GM12864 (cell line): ENCODE measurements at regions not wholly inside any gene's neighbourhood (a gene's known extent, or its start where the extent isn't known, plus 50 kb on each side); places are given as distances from the start of the nearest gene placed in this dataset.
"Not testable (repeated sequence)": the region's sequence is repeated elsewhere in the genome, so short reads cannot be mapped to it uniquely, and the experiment has no call there.

ENCODE experiments used
- DNase-seq: peaks from one replicate; pipeline ENCODE4 v3.0.0-alpha.2; 2011; ENCODE audit warnings: low read depth
- H3K4me3 ChIP-seq: 2 replicates; pipeline ENCODE4 v1.5.1; 2011; ENCODE audit warnings: mild to moderate bottlenecking, low read depth, low read length, control low read depth
- CTCF ChIP-seq: IDR thresholded peaks from 2 replicates; pipeline ENCODE4 v1.5.1; 2011; ENCODE audit warnings: low read depth, mild to moderate bottlenecking, moderate library complexity, low read length, control low read depth, inconsistent platforms; ENCODE audit errors: missing control alignments

GRCh38 chr14:95614349-95614748 is 71.9 kb upstream of the TCL1B start:
- no peak for DNase-seq
- H3K4me3 ChIP-seq, result no peak overlapping the region
- peak; percentile 33 for TF ChIP-seq CTCF

GRCh38 chr14:95616745-95617144 is 69.5 kb upstream of the TCL1B start:
- no peak for TF ChIP-seq CTCF
- DNase-seq, result no peak
- H3K4me3 ChIP-seq, result no peak overlapping the region

GRCh38 chr14:95619785-95620417 is 66.3 kb upstream of the TCL1B start:
- DNase-seq, result no peak
- TF ChIP-seq CTCF, result no peak
- no peak overlapping the region for H3K4me3 ChIP-seq

GRCh38 chr14:95620659-95621059 is 65.6 kb upstream of the TCL1B start:
- no peak for TF ChIP-seq CTCF

GRCh38 chr14:95623195-95623594 is 63.0 kb upstream of the TCL1B start:
- no peak for DNase-seq
- no peak for TF ChIP-seq CTCF
- H3K4me3 ChIP-seq, result no peak overlapping the region

More at GRCh38 chr14:95620659-95621059, 65.6 kb upstream of the TCL1B start:
- H3K4me3 ChIP-seq, result no peak overlapping the region
- no peak for DNase-seq

GRCh38 chr14:95625710-95626109 is 60.5 kb upstream of the TCL1B start:
- H3K4me3 ChIP-seq, result not testable (repeated sequence)

GRCh38 chr14:95635051-95635450 is 51.2 kb upstream of the TCL1B start:
- H3K4me3 ChIP-seq, result no peak overlapping the region
- DNase-seq, result no peak
- no peak for TF ChIP-seq CTCF

More at GRCh38 chr14:95625710-95626109, 60.5 kb upstream of the TCL1B start:
- not testable (repeated sequence) for DNase-seq
